Natural killer cell (primary cell): ENCODE measurements at regions not wholly inside any gene's neighbourhood (a gene's known extent, or its start where the extent isn't known, plus 50 kb on each side); places are given as distances from the start of the nearest gene placed in this dataset.
A peak's percentile ranks its signal among the peaks of the same experiment; 100 is the strongest.

ENCODE experiments used
- ATAC-seq, 3 donors: fragments of 150-1000 bp in 2 of 3; fragments of 200-7000 bp in 1 of 3; cut with Tn5 transposase; 1 replicate in 1 of 3; 2 replicates in 2 of 3; pipeline ENCODE4 v1.10.0; 2021; ENCODE audit warnings: mild to moderate bottlenecking in 2 of 3, moderate library complexity in 2 of 3
- DNase-seq, 2 donors: peaks; one replicate each; pipeline versions ENCODE4 v3.0.0 to v3.0.0-alpha.2; 2013 to 2021; ENCODE audit warnings: mixed read lengths in 1 of 2
- H3K27ac ChIP-seq: one replicate; pipeline ENCODE4 v1.5.1; 2013; ENCODE audit warnings: mild to moderate bottlenecking, low read length
- H3K27me3 ChIP-seq: one replicate; pipeline ENCODE4 v1.6.1; 2013; ENCODE audit warnings: low read length; ENCODE audit not compliant: control insufficient read depth, insufficient read depth
- H3K36me3 ChIP-seq: one replicate; pipeline ENCODE4 v1.6.1; 2013; ENCODE audit warnings: low read length; ENCODE audit not compliant: control insufficient read depth, insufficient read depth
- H3K4me1 ChIP-seq: one replicate; pipeline ENCODE4 v1.6.1; 2013; ENCODE audit warnings: low read length; ENCODE audit not compliant: control insufficient read depth, insufficient read depth
- H3K4me3 ChIP-seq: one replicate; pipeline ENCODE4 v1.5.1; 2013; ENCODE audit warnings: low read length
- H3K9me3 ChIP-seq: one replicate; pipeline ENCODE4 v1.6.1; 2013; ENCODE audit warnings: low read length; ENCODE audit not compliant: control insufficient read depth, insufficient read depth
- H3K27ac Mint-ChIP-seq, 2 donors: one replicate each; pipeline ENCODE4 v1.8.0; 2022; ENCODE audit warnings: mild to moderate bottlenecking in 2 of 2, mixed read lengths in 2 of 2, moderate library complexity in 1 of 2
- H3K27me3 Mint-ChIP-seq, 2 donors: one replicate each; pipeline ENCODE4 v1.8.0; 2022; ENCODE audit warnings: low read depth in 2 of 2, mixed read lengths in 2 of 2
- H3K36me3 Mint-ChIP-seq: one replicate; pipeline ENCODE4 v1.8.0; 2022; ENCODE audit warnings: mixed read lengths
- H3K4me1 Mint-ChIP-seq, 2 donors: one replicate each; pipeline ENCODE4 v1.8.0; 2022; ENCODE audit warnings: mixed read lengths in 2 of 2
- H3K4me3 Mint-ChIP-seq: one replicate; pipeline ENCODE4 v1.8.0; 2022; ENCODE audit warnings: mild to moderate bottlenecking, moderate library complexity, mixed read lengths
- H3K9me3 Mint-ChIP-seq, 2 donors: one replicate each; pipeline ENCODE4 v1.8.0; 2022; ENCODE audit warnings: mixed read lengths in 2 of 2
- CTCF ChIP-seq: fragments of 200-600 bp; IDR thresholded peaks from one replicate; pipeline ENCODE4 v1.8.0; 2022; ENCODE audit warnings: antibody characterized with exemption
- WGBS: methylation state at CpG from one replicate; pipeline ENCODE4 v1.1.7; 2013; ENCODE audit warnings: missing lambda C conversion rate; ENCODE audit not compliant: insufficient coverage; 5-methylcytosine and 5-hydroxymethylcytosine counted together
- intact Hi-C: fragments of 100-400 bp; cut with micrococcal nuclease; formaldehyde crosslinking; loops from one replicate; pipeline ENCODE4 v1.14.2; 2022

- H3K9me3 ChIP-seq = no peaks in the 10 kb centered on the region
- intact Hi-C loops = no loop called here
- H3K27ac Mint-ChIP-seq = no peak overlapping the region
- H3K36me3 Mint-ChIP-seq = no peaks in the 10 kb centered on the region
- DNase-seq (peak; percentile 29 to 72), ATAC-seq (no peak)
- peaks cover 16 to 19% of the 10 kb centered on the region in 2 donors for H3K4me1 Mint-ChIP-seq
- H3K27me3 Mint-ChIP-seq = peaks cover 0 to 10% of the 10 kb centered on the region in 2 donors
- TF ChIP-seq CTCF = peak; percentile 52
- H3K27me3 ChIP-seq = no peaks in the 10 kb centered on the region
- WGBS = 49% methylated on average over 3 of the region's 4 CpGs
- no peak overlapping the region for H3K4me3 ChIP-seq
- H3K9me3 Mint-ChIP-seq = no peaks in the 10 kb centered on the region
- H3K4me1 ChIP-seq = peaks cover 14% of the 10 kb centered on the region
- H3K36me3 ChIP-seq = no peaks in the 10 kb centered on the region
- H3K4me3 Mint-ChIP-seq = no peak overlapping the region
- no peak overlapping the region for H3K27ac ChIP-seq
Observed at GRCh38 chr9:78121488-78121887, 89.9 kb upstream of the GNAQ start.

GRCh38 chr9:78118742-78119473, 87.3 kb upstream of the GNAQ start:
- Mint-ChIP-seq H3K27ac (peak overlapping the region; percentile 67 to 76), H3K27me3 (peaks cover 0 to 3% of the 10 kb centered on the region in 2 donors), H3K9me3 (no peaks in the 10 kb centered on the region), H3K4me1 (peaks cover 24 to 25% of the 10 kb centered on the region in 2 donors), H3K4me3 (peak overlapping the region; percentile 57), H3K36me3 (no peaks in the 10 kb centered on the region)
- DNase-seq (peak in 1 of 2 donors; percentile 50), ATAC-seq (peak in 2 of 3 donors; percentile 71 to 84)
- no peak for TF ChIP-seq CTCF
- no peaks in the 10 kb centered on the region for H3K9me3 ChIP-seq
- H3K27ac ChIP-seq = peak overlapping the region; percentile 40
- intact Hi-C loops = no loop called here
- no peaks in the 10 kb centered on the region for H3K36me3 ChIP-seq
- 0% methylated on average over 1 of the region's 2 CpGs for WGBS
- H3K4me3 ChIP-seq = no peak overlapping the region
- H3K4me1 ChIP-seq = peaks cover 14% of the 10 kb centered on the region
- H3K27me3 ChIP-seq = no peaks in the 10 kb centered on the region

GRCh38 chr9:78115073-78115472, 83.5 kb upstream of the GNAQ start:
- intact Hi-C loops = no loop called here
- 76% methylated on average over 1 of the region's 1 CpG for WGBS
- H3K4me1 Mint-ChIP-seq = peaks cover 31 to 39% of the 10 kb centered on the region in 2 donors

More at GRCh38 chr9:78115073-78115472, 83.5 kb upstream of the GNAQ start:
- Histone ChIP-seq H3K36me3 (no peaks in the 10 kb centered on the region), H3K4me3 (no peak overlapping the region), H3K27me3 (no peaks in the 10 kb centered on the region), H3K4me1 (peaks cover 13% of the 10 kb centered on the region), H3K27ac (no peak overlapping the region), H3K9me3 (no peaks in the 10 kb centered on the region)
- peak; percentile 69 for TF ChIP-seq CTCF
- DNase-seq = peak in 1 of 2 donors; percentile 66
- Mint-ChIP-seq H3K27ac (no peak overlapping the region), H3K36me3 (no peaks in the 10 kb centered on the region), H3K9me3 (no peaks in the 10 kb centered on the region), H3K4me3 (no peak overlapping the region), H3K27me3 (no peaks in the 10 kb centered on the region)
- peak; percentile 68 to 78 (median 75) for ATAC-seq
